ENCODE measurements at regions not wholly inside any gene's neighbourhood (a gene's known extent, or its start where the extent isn't known, plus 50 kb on each side); places are given as distances from the start of the nearest gene placed in this dataset.

- no peak for DNase-seq
- H3K27ac Mint-ChIP-seq, result no peak overlapping the region
- no peaks in the 10 kb centered on the region for H3K36me3 Mint-ChIP-seq (ENCODE audit: low read depth)
- no peaks in the 10 kb centered on the region for H3K27me3 Mint-ChIP-seq
- H3K9me3 Mint-ChIP-seq, result no peaks in the 10 kb centered on the region
- no peaks in the 10 kb centered on the region for H3K4me1 Mint-ChIP-seq (ENCODE audit: low read depth)
- H3K4me3 Mint-ChIP-seq, result no peak overlapping the region
Measured at GRCh38 chr16:65521633-65522328, 399.9 kb upstream of the CDH11 start.

DNA sequence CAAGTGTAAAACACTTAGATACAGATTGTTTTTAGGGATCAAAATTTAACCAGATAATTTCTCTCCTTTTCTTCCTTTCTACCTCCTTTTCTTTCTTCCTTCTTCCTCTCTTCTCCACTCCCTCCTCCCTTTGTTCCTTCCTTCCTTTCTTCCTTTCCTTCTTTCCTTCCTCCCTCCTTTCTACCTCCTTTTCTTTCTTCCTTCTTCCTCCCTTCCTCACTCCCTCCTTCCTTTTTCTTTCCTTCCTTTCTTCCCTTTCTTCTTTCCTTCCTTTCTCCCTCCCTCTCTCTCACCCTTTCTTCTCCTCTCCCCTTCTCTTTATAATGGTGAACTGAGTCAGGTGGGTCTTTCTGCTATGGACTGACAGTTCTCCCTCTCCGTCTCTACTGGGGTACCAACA lies 397.5 kb upstream of the CDH11 start:
- no peaks in the 10 kb centered on the region for H3K27me3 Mint-ChIP-seq
- H3K36me3 Mint-ChIP-seq (ENCODE audit: low read depth), result no peaks in the 10 kb centered on the region
- no peaks in the 10 kb centered on the region for H3K4me1 Mint-ChIP-seq (ENCODE audit: low read depth)
- H3K4me3 Mint-ChIP-seq, result no peak overlapping the region
- no peak overlapping the region for H3K27ac Mint-ChIP-seq
- DNase-seq, result no peak
- no peaks in the 10 kb centered on the region for H3K9me3 Mint-ChIP-seq

GRCh38 chr16:65515193-65515592 lies 393.3 kb upstream of the CDH11 start:
- DNase-seq, result no peak
- H3K27ac Mint-ChIP-seq, result no peak overlapping the region
- no peaks in the 10 kb centered on the region for H3K27me3 Mint-ChIP-seq
- no peaks in the 10 kb centered on the region for H3K4me1 Mint-ChIP-seq (ENCODE audit: low read depth)
- H3K4me3 Mint-ChIP-seq, result no peak overlapping the region
- peaks cover 2% of the 10 kb centered on the region for H3K9me3 Mint-ChIP-seq
- H3K36me3 Mint-ChIP-seq (ENCODE audit: low read depth), result no peaks in the 10 kb centered on the region

DNA sequence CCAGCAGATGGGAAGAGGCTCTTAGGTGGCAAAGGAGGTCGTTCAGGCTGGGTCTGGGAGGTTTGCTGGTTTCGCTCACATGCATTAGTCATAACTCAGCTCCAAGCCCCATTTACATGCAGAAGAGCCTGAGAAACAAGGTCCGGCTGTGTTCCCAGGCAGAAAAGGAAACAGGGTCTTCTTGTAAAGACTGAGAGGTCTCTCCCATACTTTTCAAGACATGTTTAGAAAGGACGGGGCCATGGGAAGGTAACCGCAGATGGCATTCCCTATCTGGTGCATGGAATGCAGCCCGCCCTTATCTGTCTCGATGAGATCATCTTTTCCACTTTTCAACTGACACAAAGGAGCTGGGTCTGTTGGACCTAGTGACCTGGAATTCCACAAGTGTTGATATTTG lies 389.0 kb upstream of the CDH11 start:
- H3K9me3 Mint-ChIP-seq, result peaks cover 4% of the 10 kb centered on the region
- H3K4me1 Mint-ChIP-seq (ENCODE audit: low read depth), result no peaks in the 10 kb centered on the region
- DNase-seq, result no peak
- no peaks in the 10 kb centered on the region for H3K27me3 Mint-ChIP-seq
- no peak overlapping the region for H3K4me3 Mint-ChIP-seq
- H3K36me3 Mint-ChIP-seq (ENCODE audit: low read depth), result no peaks in the 10 kb centered on the region
- H3K27ac Mint-ChIP-seq, result no peak overlapping the region

- H3K27ac Mint-ChIP-seq, result no peak overlapping the region
- H3K9me3 Mint-ChIP-seq, result peaks cover 4% of the 10 kb centered on the region
- no peak overlapping the region for H3K4me3 Mint-ChIP-seq
- H3K4me1 Mint-ChIP-seq (ENCODE audit: low read depth), result no peaks in the 10 kb centered on the region
- H3K27me3 Mint-ChIP-seq, result no peaks in the 10 kb centered on the region
- H3K36me3 Mint-ChIP-seq (ENCODE audit: low read depth), result no peaks in the 10 kb centered on the region
- no peak for DNase-seq
Measured at GRCh38 chr16:65510241-65510640, 388.4 kb upstream of the CDH11 start.

DNA sequence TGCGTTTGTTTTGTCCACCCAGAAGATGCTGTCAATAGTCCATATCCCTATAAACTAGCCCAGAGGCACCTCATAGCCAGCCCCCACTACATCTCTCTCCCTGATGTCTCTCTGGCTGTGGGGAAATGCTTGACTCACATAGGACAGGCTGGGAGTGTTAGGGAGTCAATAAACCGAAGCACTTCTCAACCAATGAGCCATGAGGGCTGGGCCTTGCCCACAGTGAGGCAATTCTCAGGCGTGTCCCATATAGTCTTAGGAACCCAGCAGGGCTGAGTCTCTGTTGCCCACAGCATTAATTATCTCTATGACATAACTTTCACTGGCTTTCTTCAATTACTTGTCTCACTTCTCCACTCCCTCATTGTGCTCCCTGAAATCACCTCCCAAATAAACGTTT lies 387.3 kb upstream of the CDH11 start:
- H3K9me3 Mint-ChIP-seq, result peaks cover 4% of the 10 kb centered on the region

DNA sequence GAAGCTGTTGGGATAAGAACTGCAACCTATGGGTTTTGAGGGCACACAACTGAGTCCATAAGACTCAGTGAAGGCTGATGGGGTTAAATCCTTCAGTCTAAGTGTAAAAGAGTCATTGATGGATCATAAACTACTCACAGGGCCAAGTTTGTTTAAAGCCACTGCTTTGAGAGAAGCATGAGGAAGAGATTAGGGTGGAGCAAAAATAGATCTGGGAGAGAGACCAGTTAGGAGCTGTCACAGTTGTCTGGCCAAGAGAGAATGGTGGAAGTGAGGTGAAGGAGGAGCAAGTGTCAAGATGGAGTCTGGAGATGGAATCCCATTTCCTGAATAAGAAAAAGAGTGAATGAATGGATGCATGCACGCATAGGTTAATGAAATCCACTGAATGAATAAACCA lies 379.1 kb upstream of the CDH11 start:
- H3K36me3 Mint-ChIP-seq (ENCODE audit: low read depth), result no peaks in the 10 kb centered on the region
- H3K27ac Mint-ChIP-seq, result no peak overlapping the region
- H3K27me3 Mint-ChIP-seq, result no peaks in the 10 kb centered on the region
- DNase-seq, result no peak
- H3K9me3 Mint-ChIP-seq, result peaks cover 3% of the 10 kb centered on the region
- no peaks in the 10 kb centered on the region for H3K4me1 Mint-ChIP-seq (ENCODE audit: low read depth)
- H3K4me3 Mint-ChIP-seq, result no peak overlapping the region

More for the DNA sequence above, 387.3 kb upstream of the CDH11 start:
- no peak overlapping the region for H3K27ac Mint-ChIP-seq
- H3K27me3 Mint-ChIP-seq, result no peaks in the 10 kb centered on the region
- H3K36me3 Mint-ChIP-seq (ENCODE audit: low read depth), result no peaks in the 10 kb centered on the region
- no peaks in the 10 kb centered on the region for H3K4me1 Mint-ChIP-seq (ENCODE audit: low read depth)
- no peak for DNase-seq
- no peak overlapping the region for H3K4me3 Mint-ChIP-seq

DNA sequence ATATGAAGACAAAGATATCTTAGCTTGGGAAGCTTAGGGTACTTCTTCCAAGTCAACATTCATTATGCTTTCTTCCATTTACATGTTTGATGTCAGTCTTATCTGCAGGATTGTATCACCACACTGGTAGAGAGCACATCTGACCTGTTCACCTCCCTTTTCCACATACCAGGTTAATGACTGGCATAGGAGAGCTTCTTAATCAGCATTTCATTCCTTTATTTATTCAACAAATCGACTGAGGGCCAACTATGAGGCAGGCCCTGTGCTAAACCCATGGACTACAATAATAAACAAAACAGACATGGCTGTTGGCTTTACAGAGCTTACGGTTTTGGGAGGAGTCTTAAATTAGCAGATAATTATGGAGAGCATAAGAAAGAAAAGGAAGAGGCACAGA lies 378.1 kb upstream of the CDH11 start:
- no peak for DNase-seq
- H3K4me3 Mint-ChIP-seq, result no peak overlapping the region
- no peaks in the 10 kb centered on the region for H3K4me1 Mint-ChIP-seq (ENCODE audit: low read depth)
- H3K9me3 Mint-ChIP-seq, result peaks cover 3% of the 10 kb centered on the region
- H3K27me3 Mint-ChIP-seq, result no peaks in the 10 kb centered on the region
- H3K27ac Mint-ChIP-seq, result no peak overlapping the region
- no peaks in the 10 kb centered on the region for H3K36me3 Mint-ChIP-seq (ENCODE audit: low read depth)

DNA sequence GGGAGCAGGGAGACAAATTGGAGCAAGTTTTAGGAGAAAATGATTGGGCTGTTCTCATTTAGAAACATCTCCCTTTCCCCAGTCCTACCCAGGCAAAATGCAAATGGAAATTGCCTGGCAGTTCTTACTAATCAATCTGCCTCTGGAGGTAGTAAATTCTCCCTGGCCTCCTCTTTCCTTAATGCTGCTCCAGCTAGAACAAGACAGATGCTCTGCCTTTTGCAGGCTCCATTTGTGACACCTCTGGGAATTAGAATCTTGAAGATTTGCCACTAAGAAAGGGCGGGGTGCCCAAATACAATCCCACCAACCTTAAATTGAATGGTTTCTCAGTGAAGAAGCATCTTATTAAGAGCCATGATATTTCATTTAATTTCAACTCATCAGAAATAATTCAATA lies 377.7 kb upstream of the CDH11 start:
- no peak overlapping the region for H3K4me3 Mint-ChIP-seq
- H3K4me1 Mint-ChIP-seq (ENCODE audit: low read depth), result no peaks in the 10 kb centered on the region
- no peaks in the 10 kb centered on the region for H3K36me3 Mint-ChIP-seq (ENCODE audit: low read depth)
- peaks cover 3% of the 10 kb centered on the region for H3K9me3 Mint-ChIP-seq
- H3K27ac Mint-ChIP-seq, result no peak overlapping the region
- H3K27me3 Mint-ChIP-seq, result no peaks in the 10 kb centered on the region
- DNase-seq, result no peak

DNA sequence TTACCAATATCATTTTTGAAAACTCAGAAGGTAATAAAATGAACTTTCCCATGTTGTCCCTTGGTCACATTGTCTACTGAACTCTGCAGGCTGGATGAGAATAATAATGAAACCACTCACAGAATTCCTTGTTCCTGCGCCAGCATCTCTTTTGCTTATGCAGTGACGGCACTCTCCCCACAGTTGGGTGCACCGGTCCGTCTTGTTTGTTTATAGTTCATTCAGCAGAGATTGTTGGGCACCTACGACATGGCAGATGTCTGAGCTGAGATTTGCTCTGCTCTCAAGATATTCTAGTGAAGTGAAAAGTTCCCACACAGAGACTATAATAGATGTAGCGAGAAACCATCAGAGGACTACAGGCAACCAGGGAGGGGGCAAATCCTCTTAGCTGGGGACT lies 375.7 kb upstream of the CDH11 start:
- Mint-ChIP-seq H3K9me3 (peaks cover 3% of the 10 kb centered on the region), H3K27ac (no peak overlapping the region), H3K27me3 (no peaks in the 10 kb centered on the region)

DNA sequence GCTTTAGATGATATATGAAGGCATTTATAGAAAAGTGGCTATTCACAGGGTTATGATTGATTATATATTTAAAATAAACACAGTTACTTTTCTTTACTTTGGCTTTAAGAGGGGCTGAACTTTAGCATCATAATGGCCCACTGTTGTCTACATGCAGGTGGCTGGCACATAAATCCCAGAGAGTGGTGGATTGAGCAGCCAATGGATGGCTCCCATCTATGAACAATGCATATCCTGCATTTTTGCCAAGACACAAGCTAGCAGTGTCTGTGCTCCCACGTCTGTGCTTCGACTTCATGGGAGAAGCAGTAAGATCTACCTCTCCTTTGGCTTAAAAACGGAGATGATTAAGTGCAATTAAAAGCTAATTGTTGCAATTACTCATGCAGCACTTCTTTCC lies 373.2 kb upstream of the CDH11 start:
- peaks cover 6% of the 10 kb centered on the region for H3K9me3 Mint-ChIP-seq
- H3K4me3 Mint-ChIP-seq, result no peak overlapping the region
- no peak overlapping the region for H3K27ac Mint-ChIP-seq
- H3K4me1 Mint-ChIP-seq (ENCODE audit: low read depth), result no peaks in the 10 kb centered on the region
- H3K27me3 Mint-ChIP-seq, result no peaks in the 10 kb centered on the region
- no peaks in the 10 kb centered on the region for H3K36me3 Mint-ChIP-seq (ENCODE audit: low read depth)
- DNase-seq, result no peak

More for the DNA sequence above, 375.7 kb upstream of the CDH11 start:
- no peak overlapping the region for H3K4me3 Mint-ChIP-seq
- no peaks in the 10 kb centered on the region for H3K4me1 Mint-ChIP-seq (ENCODE audit: low read depth)
- no peaks in the 10 kb centered on the region for H3K36me3 Mint-ChIP-seq (ENCODE audit: low read depth)
- DNase-seq, result no peak

GRCh38 chr16:65494609-65495008 lies 372.7 kb upstream of the CDH11 start:
- H3K9me3 Mint-ChIP-seq, result peaks cover 6% of the 10 kb centered on the region
- no peak overlapping the region for H3K27ac Mint-ChIP-seq
- no peaks in the 10 kb centered on the region for H3K36me3 Mint-ChIP-seq (ENCODE audit: low read depth)
- DNase-seq, result no peak
- no peaks in the 10 kb centered on the region for H3K4me1 Mint-ChIP-seq (ENCODE audit: low read depth)
- H3K4me3 Mint-ChIP-seq, result no peak overlapping the region
- H3K27me3 Mint-ChIP-seq, result no peaks in the 10 kb centered on the region

DNA sequence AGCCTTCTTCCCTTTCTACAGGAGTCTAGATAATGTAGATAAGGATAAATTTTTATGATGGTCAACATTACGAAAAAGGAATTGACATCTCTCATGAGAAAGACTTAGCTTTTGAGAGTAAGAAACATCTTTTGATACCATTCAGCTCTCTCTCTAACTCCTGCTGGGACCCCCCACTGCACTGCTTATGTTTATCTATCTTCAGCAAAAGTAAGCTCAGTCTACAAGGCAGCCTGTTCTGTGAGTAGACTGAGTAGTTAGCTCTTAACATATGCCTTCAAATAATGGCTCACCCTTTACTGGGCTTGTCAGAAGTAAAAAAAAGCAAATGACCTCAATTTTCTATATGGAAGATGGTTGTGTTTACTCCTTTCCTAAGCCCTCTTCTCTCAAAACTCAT lies 372.2 kb upstream of the CDH11 start:
- H3K4me3 Mint-ChIP-seq, result no peak overlapping the region
- H3K4me1 Mint-ChIP-seq (ENCODE audit: low read depth), result no peaks in the 10 kb centered on the region
- no peaks in the 10 kb centered on the region for H3K36me3 Mint-ChIP-seq (ENCODE audit: low read depth)
- H3K27me3 Mint-ChIP-seq, result no peaks in the 10 kb centered on the region
- H3K9me3 Mint-ChIP-seq, result peaks cover 6% of the 10 kb centered on the region
- H3K27ac Mint-ChIP-seq, result no peak overlapping the region
- DNase-seq, result no peak

GRCh38 chr16:65490286-65490685 lies 368.4 kb upstream of the CDH11 start:
- Mint-ChIP-seq H3K4me3 (no peak overlapping the region), H3K9me3 (peaks cover 6% of the 10 kb centered on the region), H3K27ac (no peak overlapping the region), H3K36me3 (ENCODE audit: low read depth) (no peaks in the 10 kb centered on the region), H3K4me1 (ENCODE audit: low read depth) (no peaks in the 10 kb centered on the region), H3K27me3 (no peaks in the 10 kb centered on the region)
- no peak for DNase-seq

- H3K4me3 Mint-ChIP-seq, result no peak overlapping the region
- H3K4me1 Mint-ChIP-seq (ENCODE audit: low read depth), result no peaks in the 10 kb centered on the region
- no peak overlapping the region for H3K27ac Mint-ChIP-seq
- H3K9me3 Mint-ChIP-seq, result peaks cover 12% of the 10 kb centered on the region
- DNase-seq, result no peak
- no peaks in the 10 kb centered on the region for H3K36me3 Mint-ChIP-seq (ENCODE audit: low read depth)
- H3K27me3 Mint-ChIP-seq, result no peaks in the 10 kb centered on the region
Measured at GRCh38 chr16:65489531-65490023, 367.7 kb upstream of the CDH11 start.

- no peaks in the 10 kb centered on the region for H3K27me3 Mint-ChIP-seq
- H3K9me3 Mint-ChIP-seq, result peaks cover 9% of the 10 kb centered on the region
- H3K4me3 Mint-ChIP-seq, result no peak overlapping the region
- no peaks in the 10 kb centered on the region for H3K36me3 Mint-ChIP-seq (ENCODE audit: low read depth)
- H3K27ac Mint-ChIP-seq, result no peak overlapping the region
- H3K4me1 Mint-ChIP-seq (ENCODE audit: low read depth), result no peaks in the 10 kb centered on the region
- DNase-seq, result no peak
Measured at GRCh38 chr16:65487231-65487630, 365.4 kb upstream of the CDH11 start.
